ENCODE measurements at regions not wholly inside any gene's neighbourhood (a gene's known extent, or its start where the extent isn't known, plus 50 kb on each side); places are given as distances from the start of the nearest gene placed in this dataset.

- no peaks in the 10 kb centered on the region for H3K79me2 ChIP-seq
- H3K36me3 ChIP-seq (replicated peaks; ENCODE audit: insufficient read depth, low read depth): no peaks in the 10 kb centered on the region
- no peaks in the 10 kb centered on the region for H4K20me1 ChIP-seq (ENCODE audit: insufficient read depth, poor library complexity, severe bottlenecking)
- H3K9me3 ChIP-seq (ENCODE audit: low read depth): no peaks in the 10 kb centered on the region
- peak overlapping the region; percentile 61 for H3K4me2 ChIP-seq
- 49% methylated on average over 5 of the region's 5 CpGs for WGBS (ENCODE audit: low lambda C conversion rate, missing lambda C conversion rate)
- DNase-seq (ENCODE audit: low spot score): peak; percentile 61
- no peak for TF ChIP-seq CTCF (IDR thresholded peaks at IDR 0.05; ENCODE audit: poor library complexity)
- TF ChIP-seq EZH2 (IDR thresholded peaks at IDR 0.05; ENCODE audit: borderline replicate concordance): no peak
- TF ChIP-seq EZH2phosphoT487 (IDR thresholded peaks at IDR 0.05; ENCODE audit: low read depth, severe bottlenecking, unreplicated experiment): no peak
- H3K4me3 ChIP-seq: no peak overlapping the region
- no peak overlapping the region for H2AFZ ChIP-seq
- H3K27me3 ChIP-seq: no peaks in the 10 kb centered on the region
- H3K9me2 ChIP-seq (replicated peaks; ENCODE audit: insufficient read depth): no peaks in the 10 kb centered on the region
- peaks cover 38% of the 10 kb centered on the region for H3K4me1 ChIP-seq (ENCODE audit: insufficient read depth)
- H3K27ac ChIP-seq: peak overlapping the region; percentile 80
Observed at GRCh38 chr7:94297397-94297838, 97.3 kb upstream of the COL1A2 start.

GRCh38 chr7:94298943-94299342, 95.8 kb upstream of the COL1A2 start:
- 68% methylated on average over 3 of the region's 3 CpGs for WGBS (ENCODE audit: low lambda C conversion rate, missing lambda C conversion rate)
- H3K79me2 ChIP-seq: no peaks in the 10 kb centered on the region
- no peak for DNase-seq (ENCODE audit: low spot score)
- no peaks in the 10 kb centered on the region for H3K9me2 ChIP-seq (replicated peaks; ENCODE audit: insufficient read depth)
- no peaks in the 10 kb centered on the region for H3K36me3 ChIP-seq (replicated peaks; ENCODE audit: insufficient read depth, low read depth)
- peak overlapping the region; percentile 78 for H3K27ac ChIP-seq
- H3K4me1 ChIP-seq (ENCODE audit: insufficient read depth): peaks cover 50% of the 10 kb centered on the region
- no peak overlapping the region for H3K4me3 ChIP-seq
- no peaks in the 10 kb centered on the region for H3K27me3 ChIP-seq
- H4K20me1 ChIP-seq (ENCODE audit: insufficient read depth, poor library complexity, severe bottlenecking): no peaks in the 10 kb centered on the region
- H2AFZ ChIP-seq: no peak overlapping the region
- H3K4me2 ChIP-seq: no peak overlapping the region
- H3K9me3 ChIP-seq (ENCODE audit: low read depth): no peaks in the 10 kb centered on the region
- no peak for TF ChIP-seq CTCF (IDR thresholded peaks at IDR 0.05; ENCODE audit: poor library complexity)
- no peak for TF ChIP-seq EZH2 (IDR thresholded peaks at IDR 0.05; ENCODE audit: borderline replicate concordance)
- TF ChIP-seq EZH2phosphoT487 (IDR thresholded peaks at IDR 0.05; ENCODE audit: low read depth, severe bottlenecking, unreplicated experiment): no peak

GRCh38 chr7:94300176-94300835, 94.4 kb upstream of the COL1A2 start:
- DNase-seq (ENCODE audit: low spot score): no peak
- Histone ChIP-seq H3K79me2 (no peaks in the 10 kb centered on the region), H3K9me3 (ENCODE audit: low read depth) (no peaks in the 10 kb centered on the region), H3K9me2 (replicated peaks; ENCODE audit: insufficient read depth) (no peaks in the 10 kb centered on the region), H3K4me1 (ENCODE audit: insufficient read depth) (peaks cover 50% of the 10 kb centered on the region), H4K20me1 (ENCODE audit: insufficient read depth, poor library complexity, severe bottlenecking) (no peaks in the 10 kb centered on the region), H2AFZ (no peak overlapping the region), H3K4me3 (no peak overlapping the region), H3K36me3 (replicated peaks; ENCODE audit: insufficient read depth, low read depth) (no peaks in the 10 kb centered on the region), H3K27ac (peak overlapping the region; percentile 97), H3K27me3 (no peaks in the 10 kb centered on the region), H3K4me2 (peak overlapping the region; percentile 59)
- 76% methylated on average over 8 of the region's 8 CpGs for WGBS (ENCODE audit: low lambda C conversion rate, missing lambda C conversion rate)
- TF ChIP-seq EZH2 (IDR thresholded peaks at IDR 0.05; ENCODE audit: borderline replicate concordance) (no peak), EZH2phosphoT487 (IDR thresholded peaks at IDR 0.05; ENCODE audit: low read depth, severe bottlenecking, unreplicated experiment) (no peak), CTCF (IDR thresholded peaks at IDR 0.05; ENCODE audit: poor library complexity) (no peak)

All from hepatocyte (in vitro differentiated cells).